Esophagus muscularis mucosa (tissue), 4 donors: ENCODE measurements at regions not wholly inside any gene's neighbourhood (a gene's known extent, or its start where the extent isn't known, plus 50 kb on each side); places are given as distances from the start of the nearest gene placed in this dataset.

Experiments used
- EP300 ChIP-seq: sonication (generic); formaldehyde crosslinking; IDR thresholded peaks from one replicate; pipeline ENCODE4 v1.6.1; 2017; ENCODE audit warnings: antibody characterized with exemption
- POLR2A ChIP-seq: fragments of 450-650 bp; IDR thresholded peaks from one replicate; pipeline ENCODE4 v1.6.1; 2017; ENCODE audit warnings: antibody characterized with exemption, moderate library complexity, mild to moderate bottlenecking, low read depth
- POLR2AphosphoS5 ChIP-seq, 2 donors: sonication (generic); formaldehyde crosslinking; IDR thresholded peaks; one replicate each; pipeline ENCODE4 v1.6.1; 2017; ENCODE audit warnings: antibody characterized with exemption in 2 of 2
- TF ChIP-seq, protein P1 (sequence below), 3 experiments: fragments of 200-600 bp in 2 of 3; fragments of 450-650 bp in 1 of 3; sonication (generic) in 2 of 3; IDR thresholded peaks; one replicate each; pipeline ENCODE4 v1.5.1; 2017 to 2019; ENCODE audit warnings: antibody characterized with exemption in 3 of 3, mild to moderate bottlenecking in 2 of 3, moderate library complexity in 1 of 3

DNA sequence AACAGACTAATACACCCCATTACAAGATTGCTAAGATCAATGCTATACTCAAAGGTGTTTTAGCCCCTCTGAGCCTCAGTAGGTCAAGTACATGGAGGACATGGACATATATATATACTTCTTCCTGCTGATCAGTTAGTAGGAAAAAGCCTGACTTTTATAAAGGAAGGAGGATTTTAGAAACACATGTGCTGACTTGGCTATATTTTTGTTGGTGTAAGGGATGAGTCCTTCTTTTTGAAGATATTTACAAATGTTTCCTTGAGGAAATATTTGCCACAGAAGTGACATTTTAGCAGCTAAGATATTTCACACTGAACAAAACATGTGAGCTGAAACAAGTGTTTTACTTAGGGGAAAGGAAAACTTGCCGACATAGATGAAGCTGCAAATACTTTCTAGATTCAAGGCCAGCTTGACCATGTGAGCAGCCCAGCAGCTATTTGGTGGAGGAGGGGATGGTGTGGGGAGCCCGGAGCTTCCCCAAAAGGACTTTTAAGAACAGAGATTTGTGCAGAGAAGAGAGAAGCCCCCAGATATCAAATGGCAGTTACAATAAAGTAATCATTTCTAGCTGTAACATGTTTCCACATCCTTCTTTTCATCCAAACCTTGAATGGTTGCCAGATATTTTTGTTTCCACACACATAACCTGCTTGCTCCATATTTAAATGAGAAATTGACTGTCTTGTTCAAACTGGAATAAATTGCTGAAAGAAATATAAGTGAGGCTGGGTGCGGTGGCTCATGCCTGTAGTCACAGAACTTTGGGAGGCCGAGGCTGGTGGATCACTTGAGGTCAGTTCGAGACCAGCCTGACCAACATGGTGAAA is 111.7 kb upstream of the NR2F2 start:
- TF ChIP-seq, protein P1, sequence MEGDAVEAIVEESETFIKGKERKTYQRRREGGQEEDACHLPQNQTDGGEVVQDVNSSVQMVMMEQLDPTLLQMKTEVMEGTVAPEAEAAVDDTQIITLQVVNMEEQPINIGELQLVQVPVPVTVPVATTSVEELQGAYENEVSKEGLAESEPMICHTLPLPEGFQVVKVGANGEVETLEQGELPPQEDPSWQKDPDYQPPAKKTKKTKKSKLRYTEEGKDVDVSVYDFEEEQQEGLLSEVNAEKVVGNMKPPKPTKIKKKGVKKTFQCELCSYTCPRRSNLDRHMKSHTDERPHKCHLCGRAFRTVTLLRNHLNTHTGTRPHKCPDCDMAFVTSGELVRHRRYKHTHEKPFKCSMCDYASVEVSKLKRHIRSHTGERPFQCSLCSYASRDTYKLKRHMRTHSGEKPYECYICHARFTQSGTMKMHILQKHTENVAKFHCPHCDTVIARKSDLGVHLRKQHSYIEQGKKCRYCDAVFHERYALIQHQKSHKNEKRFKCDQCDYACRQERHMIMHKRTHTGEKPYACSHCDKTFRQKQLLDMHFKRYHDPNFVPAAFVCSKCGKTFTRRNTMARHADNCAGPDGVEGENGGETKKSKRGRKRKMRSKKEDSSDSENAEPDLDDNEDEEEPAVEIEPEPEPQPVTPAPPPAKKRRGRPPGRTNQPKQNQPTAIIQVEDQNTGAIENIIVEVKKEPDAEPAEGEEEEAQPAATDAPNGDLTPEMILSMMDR (IDR thresholded peaks at IDR 0.05), result no peak
- TF ChIP-seq POLR2A, result no peak
- TF ChIP-seq POLR2AphosphoS5 (IDR thresholded peaks at IDR 0.05), result no peak
- no peak for TF ChIP-seq EP300
